ENCODE measurements at regions not wholly inside any gene's neighbourhood (a gene's known extent, or its start where the extent isn't known, plus 50 kb on each side); places are given as distances from the start of the nearest gene placed in this dataset.

GRCh38 chr3:76969996-76970615, 69.8 kb upstream of the ROBO2 start:
- no peak for FAIRE-seq
- Histone ChIP-seq H3K9me3 (replicated peaks; ENCODE audit: control insufficient read depth, insufficient read depth, low read depth, low read length) (no peaks in the 10 kb centered on the region), H3K9ac (ENCODE audit: insufficient read depth in 1 of 2, low read depth in 2 of 2, low read length in 2 of 2) (no peak overlapping the region), H2AFZ (ENCODE audit: low read depth, low read length) (no peak overlapping the region), H3K27me3 (ENCODE audit: control insufficient read depth in 2 of 2, insufficient read depth in 2 of 2, low read length in 2 of 2) (no peaks in the 10 kb centered on the region), H3K4me3 (no peak overlapping the region), H3K36me3 (ENCODE audit: control insufficient read depth, insufficient read depth, low read length) (no peaks in the 10 kb centered on the region), H3K4me2 (ENCODE audit: insufficient read depth, low read length) (no peak overlapping the region), H3K9me1 (ENCODE audit: control insufficient read depth, insufficient read depth, low read length) (no peaks in the 10 kb centered on the region), H3K79me2 (ENCODE audit: control insufficient read depth, insufficient read depth, low read length) (no peaks in the 10 kb centered on the region), H4K20me1 (replicated peaks; ENCODE audit: control insufficient read depth, insufficient read depth, low read length) (no peaks in the 10 kb centered on the region), H3K27ac (ENCODE audit: extremely low read depth, low read depth, low read length) (no peak overlapping the region), H3K4me1 (replicated peaks in 1 of 2; ENCODE audit: control insufficient read depth in 2 of 2, insufficient read depth in 2 of 2, low read length in 2 of 2) (no peaks in the 10 kb centered on the region)
- intact Hi-C loops (cut with micrococcal nuclease) (no loop called here), in situ Hi-C loops (cut with MboI) (no loop called here)
- CTCF ChIA-PET (ENCODE audit: low intra/inter-chr PET ratio): no interaction called here
- no TSS peak for BruUV-seq (replicated peaks)
- no peak for DNase-seq (ENCODE audit: extremely low read depth in 1 of 4, low spot score in 3 of 4)
- POLR2A ChIA-PET: no interaction called here
- 6% methylated on average over 2 of the region's 4 CpGs for WGBS (ENCODE audit: insufficient coverage, low coverage, missing lambda C conversion rate)
- ATAC-seq: no peak
- no peak for TF ChIP-seq HIVEP1 (CRISPR knock-in tag; IDR thresholded peaks at IDR 0.05)
- TF ChIP-seq NFIX (CRISPR knock-in tag; IDR thresholded peaks at IDR 0.05; ENCODE audit: low read depth): no peak
- TF ChIP-seq, protein P1, sequence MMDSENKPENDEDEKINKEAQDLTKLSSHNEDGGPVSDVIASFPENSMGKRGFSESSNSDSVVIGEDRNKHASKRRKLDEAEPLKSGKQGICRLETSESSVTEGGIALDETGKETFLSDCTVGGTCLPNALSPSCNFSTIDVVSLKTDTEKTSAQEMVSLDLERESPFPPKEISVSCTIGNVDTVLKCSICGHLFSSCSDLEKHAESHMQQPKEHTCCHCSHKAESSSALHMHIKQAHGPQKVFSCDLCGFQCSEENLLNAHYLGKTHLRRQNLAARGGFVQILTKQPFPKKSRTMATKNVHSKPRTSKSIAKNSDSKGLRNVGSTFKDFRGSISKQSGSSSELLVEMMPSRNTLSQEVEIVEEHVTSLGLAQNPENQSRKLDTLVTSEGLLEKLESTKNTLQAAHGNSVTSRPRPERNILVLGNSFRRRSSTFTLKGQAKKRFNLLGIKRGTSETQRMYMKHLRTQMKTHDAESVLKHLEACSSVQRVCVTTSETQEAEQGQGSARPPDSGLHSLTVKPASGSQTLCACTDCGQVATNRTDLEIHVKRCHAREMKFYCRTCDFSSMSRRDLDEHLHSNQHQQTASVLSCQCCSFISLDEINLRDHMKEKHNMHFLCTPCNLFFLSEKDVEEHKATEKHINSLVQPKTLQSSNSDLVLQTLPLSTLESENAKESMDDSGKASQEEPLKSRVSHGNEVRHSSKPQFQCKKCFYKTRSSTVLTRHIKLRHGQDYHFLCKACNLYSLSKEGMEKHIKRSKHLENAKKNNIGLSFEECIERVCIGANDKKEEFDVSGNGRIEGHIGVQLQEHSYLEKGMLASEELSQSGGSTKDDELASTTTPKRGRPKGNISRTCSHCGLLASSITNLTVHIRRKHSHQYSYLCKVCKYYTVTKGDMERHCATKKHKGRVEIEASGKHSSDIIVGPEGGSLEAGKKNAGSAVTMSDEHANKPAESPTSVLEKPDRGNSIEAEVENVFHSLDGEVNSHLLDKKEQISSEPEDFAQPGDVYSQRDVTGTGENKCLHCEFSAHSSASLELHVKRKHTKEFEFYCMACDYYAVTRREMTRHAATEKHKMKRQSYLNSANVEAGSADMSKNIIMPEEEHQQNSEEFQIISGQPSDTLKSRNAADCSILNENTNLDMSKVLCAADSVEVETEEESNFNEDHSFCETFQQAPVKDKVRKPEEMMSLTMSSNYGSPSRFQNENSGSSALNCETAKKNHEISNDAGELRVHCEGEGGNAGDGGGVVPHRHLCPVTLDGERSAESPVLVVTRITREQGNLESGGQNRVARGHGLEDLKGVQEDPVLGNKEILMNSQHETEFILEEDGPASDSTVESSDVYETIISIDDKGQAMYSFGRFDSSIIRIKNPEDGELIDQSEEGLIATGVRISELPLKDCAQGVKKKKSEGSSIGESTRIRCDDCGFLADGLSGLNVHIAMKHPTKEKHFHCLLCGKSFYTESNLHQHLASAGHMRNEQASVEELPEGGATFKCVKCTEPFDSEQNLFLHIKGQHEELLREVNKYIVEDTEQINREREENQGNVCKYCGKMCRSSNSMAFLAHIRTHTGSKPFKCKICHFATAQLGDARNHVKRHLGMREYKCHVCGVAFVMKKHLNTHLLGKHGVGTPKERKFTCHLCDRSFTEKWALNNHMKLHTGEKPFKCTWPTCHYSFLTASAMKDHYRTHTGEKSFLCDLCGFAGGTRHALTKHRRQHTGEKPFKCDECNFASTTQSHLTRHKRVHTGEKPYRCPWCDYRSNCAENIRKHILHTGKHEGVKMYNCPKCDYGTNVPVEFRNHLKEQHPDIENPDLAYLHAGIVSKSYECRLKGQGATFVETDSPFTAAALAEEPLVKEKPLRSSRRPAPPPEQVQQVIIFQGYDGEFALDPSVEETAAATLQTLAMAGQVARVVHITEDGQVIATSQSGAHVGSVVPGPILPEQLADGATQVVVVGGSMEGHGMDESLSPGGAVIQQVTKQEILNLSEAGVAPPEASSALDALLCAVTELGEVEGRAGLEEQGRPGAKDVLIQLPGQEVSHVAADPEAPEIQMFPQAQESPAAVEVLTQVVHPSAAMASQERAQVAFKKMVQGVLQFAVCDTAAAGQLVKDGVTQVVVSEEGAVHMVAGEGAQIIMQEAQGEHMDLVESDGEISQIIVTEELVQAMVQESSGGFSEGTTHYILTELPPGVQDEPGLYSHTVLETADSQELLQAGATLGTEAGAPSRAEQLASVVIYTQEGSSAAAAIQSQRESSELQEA (IDR thresholded peaks at IDR 0.05; ENCODE audit: low read depth): no peak
- TF ChIP-seq CREM (IDR thresholded peaks at IDR 0.05; ENCODE audit: low read depth): no peak
- TF ChIP-seq HMGXB4 (CRISPR knock-in tag; IDR thresholded peaks at IDR 0.05): no peak
- TF ChIP-seq, protein P2, sequence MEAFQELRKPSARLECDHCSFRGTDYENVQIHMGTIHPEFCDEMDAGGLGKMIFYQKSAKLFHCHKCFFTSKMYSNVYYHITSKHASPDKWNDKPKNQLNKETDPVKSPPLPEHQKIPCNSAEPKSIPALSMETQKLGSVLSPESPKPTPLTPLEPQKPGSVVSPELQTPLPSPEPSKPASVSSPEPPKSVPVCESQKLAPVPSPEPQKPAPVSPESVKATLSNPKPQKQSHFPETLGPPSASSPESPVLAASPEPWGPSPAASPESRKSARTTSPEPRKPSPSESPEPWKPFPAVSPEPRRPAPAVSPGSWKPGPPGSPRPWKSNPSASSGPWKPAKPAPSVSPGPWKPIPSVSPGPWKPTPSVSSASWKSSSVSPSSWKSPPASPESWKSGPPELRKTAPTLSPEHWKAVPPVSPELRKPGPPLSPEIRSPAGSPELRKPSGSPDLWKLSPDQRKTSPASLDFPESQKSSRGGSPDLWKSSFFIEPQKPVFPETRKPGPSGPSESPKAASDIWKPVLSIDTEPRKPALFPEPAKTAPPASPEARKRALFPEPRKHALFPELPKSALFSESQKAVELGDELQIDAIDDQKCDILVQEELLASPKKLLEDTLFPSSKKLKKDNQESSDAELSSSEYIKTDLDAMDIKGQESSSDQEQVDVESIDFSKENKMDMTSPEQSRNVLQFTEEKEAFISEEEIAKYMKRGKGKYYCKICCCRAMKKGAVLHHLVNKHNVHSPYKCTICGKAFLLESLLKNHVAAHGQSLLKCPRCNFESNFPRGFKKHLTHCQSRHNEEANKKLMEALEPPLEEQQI (IDR thresholded peaks at IDR 0.05): no peak
- TF ChIP-seq, protein P3, sequence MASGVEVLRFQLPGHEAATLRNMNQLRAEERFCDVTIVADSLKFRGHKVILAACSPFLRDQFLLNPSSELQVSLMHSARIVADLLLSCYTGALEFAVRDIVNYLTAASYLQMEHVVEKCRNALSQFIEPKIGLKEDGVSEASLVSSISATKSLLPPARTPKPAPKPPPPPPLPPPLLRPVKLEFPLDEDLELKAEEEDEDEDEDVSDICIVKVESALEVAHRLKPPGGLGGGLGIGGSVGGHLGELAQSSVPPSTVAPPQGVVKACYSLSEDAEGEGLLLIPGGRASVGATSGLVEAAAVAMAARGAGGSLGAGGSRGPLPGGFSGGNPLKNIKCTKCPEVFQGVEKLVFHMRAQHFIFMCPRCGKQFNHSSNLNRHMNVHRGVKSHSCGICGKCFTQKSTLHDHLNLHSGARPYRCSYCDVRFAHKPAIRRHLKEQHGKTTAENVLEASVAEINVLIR (CRISPR knock-in tag; IDR thresholded peaks at IDR 0.05): no peak
- no peak for TF ChIP-seq XRCC4 (IDR thresholded peaks at IDR 0.05; ENCODE audit: extremely low read depth, insufficient read depth, insufficient read length)
- no peak for TF ChIP-seq SMC3 (conservative IDR thresholded peaks at IDR 0.05; ENCODE audit: insufficient read depth, low read depth, low read length)

Measured in K562 (cell line).